Stimulated activated CD8-positive, alpha-beta memory T cell treated with anti-CD3 and anti-CD28 coated beads, Interleukin-15, amount 100 ng/mL, for 48 hours (primary cell): ENCODE measurements at regions not wholly inside any gene's neighbourhood (a gene's known extent, or its start where the extent isn't known, plus 50 kb on each side); places are given as distances from the start of the nearest gene placed in this dataset.

ENCODE experiments used
- DNase-seq, 2 donors: peaks; one replicate each; pipeline ENCODE4 v3.0.0-alpha.2; 2020; ENCODE audit warnings: low read depth in 2 of 2

DNA sequence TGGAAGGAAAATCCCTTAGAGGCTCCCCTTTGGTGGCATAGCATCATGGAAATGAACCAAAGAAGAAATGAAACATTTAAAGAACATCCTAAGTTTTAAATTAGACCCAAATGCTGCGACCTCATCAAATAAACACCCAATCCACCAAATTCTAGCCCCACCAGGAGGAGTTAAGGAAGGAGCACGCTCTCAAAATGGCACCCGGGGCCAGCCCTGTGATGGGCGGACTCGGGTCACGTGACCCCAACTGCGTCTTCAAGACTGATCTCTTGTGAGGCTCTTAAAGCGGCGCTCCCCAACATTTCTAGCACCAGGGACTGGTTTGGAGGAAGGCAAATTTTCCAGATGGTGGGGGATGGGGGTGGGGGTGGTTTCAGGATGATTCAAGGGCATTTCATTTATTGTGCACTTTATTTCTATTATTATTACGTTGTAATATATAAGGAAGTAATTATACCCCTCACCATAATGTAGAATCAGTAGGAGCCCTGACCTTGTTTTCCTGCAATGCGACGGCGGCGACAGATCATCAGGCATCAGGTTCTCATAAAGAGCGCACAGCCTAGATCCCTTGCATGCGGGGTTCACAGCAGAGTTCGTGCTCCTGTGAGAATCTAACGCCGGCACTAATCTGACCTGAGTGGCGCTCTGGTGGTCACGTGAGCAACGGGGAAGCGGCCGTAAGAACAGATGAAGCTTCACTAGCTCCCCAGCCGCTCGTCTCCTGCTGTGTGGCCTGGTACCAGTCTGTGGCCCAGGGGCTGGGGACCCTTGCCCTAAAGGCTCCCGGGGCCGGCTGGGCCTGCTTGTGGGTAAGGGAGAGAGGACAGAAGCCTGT is 55.3 kb upstream of the SLC22A11 start:
- no peak for DNase-seq

DNA sequence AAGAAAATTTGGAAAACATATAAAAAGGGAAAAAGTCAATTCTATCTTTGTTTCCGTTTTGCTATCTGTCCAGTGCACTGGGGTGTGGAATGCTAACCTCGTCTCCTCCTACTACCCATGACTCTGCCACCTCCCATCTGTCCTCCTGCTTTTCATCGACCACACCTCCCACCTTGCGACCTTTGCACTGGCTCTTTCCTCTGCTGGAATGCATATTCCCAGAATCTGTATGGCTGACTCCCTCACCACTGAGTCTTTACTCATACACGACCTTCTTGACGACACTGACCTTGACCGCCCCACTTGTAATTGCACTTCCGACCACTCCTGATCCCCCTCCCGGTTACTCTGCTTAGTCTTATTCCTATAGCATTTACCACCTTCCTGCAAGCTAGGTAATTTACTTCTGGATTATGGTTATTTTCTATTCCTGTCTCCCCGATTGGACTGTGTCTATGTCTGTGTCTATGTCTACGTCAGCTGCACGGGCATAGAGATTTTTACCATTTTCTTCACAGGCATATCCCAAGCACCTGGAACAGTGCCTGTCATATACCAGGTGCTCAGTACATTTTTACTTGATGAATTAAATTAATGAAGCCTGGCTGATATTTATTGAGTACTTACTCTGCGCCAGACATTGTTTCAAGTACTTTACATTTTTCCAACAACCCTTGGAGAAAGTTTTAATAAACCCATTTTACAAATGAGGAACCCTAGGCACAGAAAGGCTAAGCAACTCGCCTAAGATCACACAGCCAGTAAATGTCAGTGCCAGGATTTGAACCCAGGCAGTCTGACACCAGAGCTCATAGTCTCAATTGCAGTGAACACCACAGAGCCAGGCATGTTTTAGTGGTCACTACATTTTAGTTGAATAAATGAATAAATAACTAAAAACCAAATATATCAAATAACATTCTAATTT is 54.0 kb upstream of the SLC22A11 start:
- no peak for DNase-seq

DNA sequence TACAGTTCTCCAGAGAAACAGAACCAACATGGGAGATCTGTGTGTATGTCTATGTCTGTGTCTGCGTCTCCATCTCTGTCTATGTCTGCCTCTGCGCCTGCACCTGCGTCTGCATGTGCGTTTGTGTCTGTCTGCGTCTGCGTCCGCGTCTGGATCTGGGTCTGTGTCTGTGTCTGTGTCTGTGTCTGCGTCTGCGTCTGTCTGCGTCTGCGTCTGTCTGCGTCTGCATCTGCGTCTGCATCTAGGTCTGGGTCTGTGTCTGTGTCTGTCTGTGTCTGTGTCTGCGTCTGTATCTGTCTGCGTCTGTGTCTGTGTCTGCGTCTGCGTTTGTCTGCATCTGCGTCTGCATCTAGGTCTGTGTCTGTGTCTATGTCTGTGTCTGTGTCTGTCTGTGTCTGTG is 53.1 kb upstream of the SLC22A11 start:
- no peak for DNase-seq

DNA sequence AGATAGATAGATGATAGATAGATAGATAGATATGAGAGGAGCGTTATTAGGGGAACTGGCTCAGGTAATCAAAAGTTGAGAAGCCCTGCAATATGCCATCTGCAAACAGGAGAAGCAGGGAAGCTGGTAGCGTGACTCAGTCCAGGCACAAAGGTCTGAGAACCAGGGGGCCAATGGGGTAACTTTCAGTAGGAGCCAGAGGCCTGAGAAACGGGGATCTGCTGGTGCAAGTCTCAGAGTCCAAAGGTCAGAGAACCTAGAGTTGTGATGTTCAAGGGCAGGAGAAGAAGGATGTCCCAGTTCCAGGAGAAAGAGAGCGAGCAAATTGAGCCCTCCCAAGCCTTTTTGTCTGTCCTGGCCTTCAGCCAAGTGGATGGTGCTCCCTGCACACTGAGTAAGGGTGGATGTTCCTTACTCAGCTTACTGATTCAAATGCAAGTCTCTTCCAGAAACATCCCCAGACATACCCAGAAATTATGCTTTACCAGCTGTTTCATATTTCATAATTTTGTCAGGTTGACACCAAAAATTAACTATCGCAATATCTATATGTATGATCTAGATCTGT is 52.5 kb upstream of the SLC22A11 start:
- no peak for DNase-seq

DNA sequence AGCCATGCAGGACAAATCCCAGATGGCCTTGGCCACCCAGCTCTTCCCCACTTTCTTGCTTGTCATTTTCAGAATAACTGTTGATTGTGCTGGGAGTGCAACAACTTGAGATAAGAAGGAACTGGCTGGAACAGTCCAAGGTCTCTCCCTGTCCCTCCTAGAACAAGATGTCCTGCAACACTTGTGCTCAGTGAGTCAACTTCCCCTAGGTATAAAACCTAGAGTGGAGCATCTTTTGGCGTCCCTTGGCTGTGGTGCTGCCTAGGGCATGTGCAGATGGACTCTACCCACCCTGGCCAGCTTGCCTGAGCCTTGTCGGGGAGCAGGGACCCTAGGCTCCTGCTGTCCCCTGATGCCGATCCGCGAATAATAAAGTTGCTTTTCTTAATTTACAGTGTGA is 50.7 kb upstream of the SLC22A11 start:
- DNase-seq, result no peak
